OCI-LY7 (cell line): ENCODE measurements at regions not wholly inside any gene's neighbourhood (a gene's known extent, or its start where the extent isn't known, plus 50 kb on each side); places are given as distances from the start of the nearest gene placed in this dataset.

Experiments
- BruUV-seq: library from RNA; stranded (reverse); fragments of 400-500 nt; replicated peaks from 2 replicates; lab custom pipeline; 2021; lab: Mats Ljungman, UMichigan
- CTCF ChIA-PET: fragments of 300-600 bp; sonication (Branson Sonifier 250); formaldehyde crosslinking; loops from one replicate; lab custom pipeline; 2022; ENCODE audit warnings: antibody characterized with exemption; ENCODE audit not compliant: unreplicated experiment; lab: Charles Lee
- POLR2A ChIA-PET: fragments of 300-600 bp; sonication (Branson Sonifier 250); formaldehyde crosslinking; loops from one replicate; lab custom pipeline; 2022; ENCODE audit warnings: antibody characterized with exemption; lab: Charles Lee
- DNase-seq: peaks from one replicate; pipeline ENCODE4 v3.0.0-alpha.2; 2015; ENCODE audit warnings: low spot score
- H2AFZ ChIP-seq: fragments of 200-600 bp; sonication (generic), shearing (Covaris generic); 2 replicates; pipeline ENCODE4 v1.6.1; 2014; ENCODE audit warnings: mild to moderate bottlenecking, antibody characterized with exemption, low read length, moderate library complexity
- H3K27ac ChIP-seq: fragments of 200-600 bp; sonication (generic); 2 replicates; pipeline ENCODE4 v1.5.1; 2014; ENCODE audit warnings: mixed run types, low read depth, mild to moderate bottlenecking, moderate library complexity, low read length, inconsistent platforms; ENCODE audit not compliant: poor library complexity, severe bottlenecking
- H3K36me3 ChIP-seq: fragments of 200-600 bp; sonication (generic); 2 replicates; pipeline ENCODE4 v1.6.1; 2014; ENCODE audit warnings: mild to moderate bottlenecking, antibody characterized with exemption, low read length, moderate library complexity, mixed read lengths; ENCODE audit not compliant: insufficient read depth
- H3K4me1 ChIP-seq: fragments of 200-600 bp; sonication (generic); 2 replicates; pipeline ENCODE4 v1.5.1; 2014; ENCODE audit warnings: mild to moderate bottlenecking, low read length; ENCODE audit not compliant: insufficient read depth, poor library complexity, severe bottlenecking
- H3K4me2 ChIP-seq: fragments of 200-600 bp; sonication (generic); 2 replicates; pipeline ENCODE4 v1.6.1; 2014; ENCODE audit warnings: mild to moderate bottlenecking, low read length
- H3K4me3 ChIP-seq: fragments of 200-600 bp; sonication (generic); 2 replicates; pipeline ENCODE4 v1.5.1; 2014; ENCODE audit warnings: mild to moderate bottlenecking, low read depth, low read length; ENCODE audit not compliant: poor library complexity, severe bottlenecking
- H3K79me2 ChIP-seq: fragments of 200-600 bp; sonication (generic); 2 replicates; pipeline ENCODE4 v1.6.1; 2016; ENCODE audit warnings: low read depth, mild to moderate bottlenecking, low read length, moderate library complexity, mixed read lengths; ENCODE audit not compliant: insufficient read depth
- H3K9me2 ChIP-seq: fragments of 200-600 bp; sonication (generic); 2 replicates; pipeline ENCODE4 v1.6.1; 2016; ENCODE audit warnings: mild to moderate bottlenecking, low read length, mixed read lengths; ENCODE audit not compliant: insufficient read depth
- H3K9me3 ChIP-seq: fragments of 200-600 bp; sonication (generic); 2 replicates; pipeline ENCODE4 v1.6.1; 2014; ENCODE audit warnings: mild to moderate bottlenecking, mixed run types, low read length, mixed read lengths
- H4K20me1 ChIP-seq: fragments of 200-600 bp; sonication (generic); 2 replicates; pipeline ENCODE4 v1.6.1; 2014; ENCODE audit warnings: mild to moderate bottlenecking, antibody characterized with exemption, low read length, moderate library complexity, mixed read lengths; ENCODE audit not compliant: insufficient read depth
- EZH2phosphoT487 ChIP-seq: fragments of 200-600 bp; sonication (generic); IDR thresholded peaks from 2 replicates; pipeline ENCODE4 v1.6.1; 2018; ENCODE audit warnings: low read depth, borderline replicate concordance, mild to moderate bottlenecking, mixed run types, antibody characterized with exemption, low read length, moderate library complexity, mixed read lengths
- intact Hi-C: fragments of 100-400 bp; cut with micrococcal nuclease; formaldehyde crosslinking; loops from one replicate; pipeline ENCODE4 v1.10.0; 2022; ENCODE audit not compliant: unreplicated experiment
- TF ChIP-seq, protein P1 (sequence below): fragments of 200-600 bp; sonication (generic); conservative IDR thresholded peaks from 2 replicates; pipeline ENCODE4 v1.5.1; 2014; ENCODE audit warnings: mild to moderate bottlenecking, antibody characterized with exemption, low read length, moderate library complexity, mixed read lengths

DNA sequence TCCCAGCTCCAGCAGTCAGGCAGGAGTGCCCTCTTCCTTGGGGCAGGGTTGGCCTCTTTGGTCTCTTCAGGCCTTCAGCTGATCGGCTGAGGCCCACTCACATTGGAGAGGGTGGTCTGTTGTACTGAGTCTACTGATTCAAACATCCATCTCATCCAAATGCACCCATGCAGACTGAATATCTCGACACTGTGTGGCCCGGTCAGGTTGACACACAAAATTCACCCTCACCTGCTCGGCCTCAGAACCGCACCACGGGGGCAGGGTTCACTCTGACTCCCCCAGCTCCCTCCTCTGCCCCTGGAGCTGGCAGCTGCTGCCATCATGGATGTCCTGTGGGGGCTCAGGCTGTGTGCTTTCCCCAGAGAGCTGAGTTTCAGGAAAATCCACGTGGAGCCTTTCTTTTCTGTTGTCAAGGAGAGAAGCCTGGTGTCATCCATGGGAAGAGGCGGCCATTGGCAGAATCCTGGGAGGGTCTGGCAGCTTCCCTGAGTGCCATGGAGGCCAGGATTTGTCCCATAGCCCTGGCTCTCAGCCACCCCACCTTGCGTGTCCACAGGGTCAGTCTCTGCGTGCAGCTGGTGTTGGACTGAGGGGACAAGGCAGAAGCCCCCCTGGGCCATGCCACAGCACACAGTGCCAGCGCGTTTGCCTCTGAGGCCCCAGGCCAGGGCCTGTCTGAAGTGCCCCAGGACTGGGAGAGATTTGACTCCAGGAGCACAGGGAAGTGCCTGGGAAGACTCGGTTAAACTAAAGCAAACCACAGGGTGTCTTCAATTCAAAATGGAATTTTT lies 114.1 kb downstream of the ERMARD start:
- CTCF ChIA-PET = interaction anchor here (0.7 kb wide), 1 partner anchor 34 kb away, joined by 3 read pairs; no protein-coding TSS in a partner anchor
- TF ChIP-seq, protein P1, sequence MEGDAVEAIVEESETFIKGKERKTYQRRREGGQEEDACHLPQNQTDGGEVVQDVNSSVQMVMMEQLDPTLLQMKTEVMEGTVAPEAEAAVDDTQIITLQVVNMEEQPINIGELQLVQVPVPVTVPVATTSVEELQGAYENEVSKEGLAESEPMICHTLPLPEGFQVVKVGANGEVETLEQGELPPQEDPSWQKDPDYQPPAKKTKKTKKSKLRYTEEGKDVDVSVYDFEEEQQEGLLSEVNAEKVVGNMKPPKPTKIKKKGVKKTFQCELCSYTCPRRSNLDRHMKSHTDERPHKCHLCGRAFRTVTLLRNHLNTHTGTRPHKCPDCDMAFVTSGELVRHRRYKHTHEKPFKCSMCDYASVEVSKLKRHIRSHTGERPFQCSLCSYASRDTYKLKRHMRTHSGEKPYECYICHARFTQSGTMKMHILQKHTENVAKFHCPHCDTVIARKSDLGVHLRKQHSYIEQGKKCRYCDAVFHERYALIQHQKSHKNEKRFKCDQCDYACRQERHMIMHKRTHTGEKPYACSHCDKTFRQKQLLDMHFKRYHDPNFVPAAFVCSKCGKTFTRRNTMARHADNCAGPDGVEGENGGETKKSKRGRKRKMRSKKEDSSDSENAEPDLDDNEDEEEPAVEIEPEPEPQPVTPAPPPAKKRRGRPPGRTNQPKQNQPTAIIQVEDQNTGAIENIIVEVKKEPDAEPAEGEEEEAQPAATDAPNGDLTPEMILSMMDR = no peak
- no peak for TF ChIP-seq EZH2phosphoT487
- Histone ChIP-seq H3K4me1 (peaks cover 48% of the 10 kb centered on the region), H3K27ac (peak overlapping the region; percentile 31), H3K4me2 (no peak overlapping the region), H3K9me2 (no peaks in the 10 kb centered on the region), H3K79me2 (no peaks in the 10 kb centered on the region), H4K20me1 (no peaks in the 10 kb centered on the region), H3K4me3 (no peak overlapping the region), H3K9me3 (no peaks in the 10 kb centered on the region; the same call in 1 of the 2 replicates), H3K36me3 (no peaks in the 10 kb centered on the region), H2AFZ (no peak overlapping the region)
- POLR2A ChIA-PET = interaction anchor here (0.8 to 1.2 kb wide), 2 partner anchors 16 to 94 kb away, joined by 3 read pairs; no protein-coding TSS in a partner anchor
- DNase-seq = no peak
- no TSS peak for BruUV-seq
- intact Hi-C loops = loop anchor here (2.0 kb wide), 1 partner anchor 93 kb away; no protein-coding TSS in a partner anchor

DNA sequence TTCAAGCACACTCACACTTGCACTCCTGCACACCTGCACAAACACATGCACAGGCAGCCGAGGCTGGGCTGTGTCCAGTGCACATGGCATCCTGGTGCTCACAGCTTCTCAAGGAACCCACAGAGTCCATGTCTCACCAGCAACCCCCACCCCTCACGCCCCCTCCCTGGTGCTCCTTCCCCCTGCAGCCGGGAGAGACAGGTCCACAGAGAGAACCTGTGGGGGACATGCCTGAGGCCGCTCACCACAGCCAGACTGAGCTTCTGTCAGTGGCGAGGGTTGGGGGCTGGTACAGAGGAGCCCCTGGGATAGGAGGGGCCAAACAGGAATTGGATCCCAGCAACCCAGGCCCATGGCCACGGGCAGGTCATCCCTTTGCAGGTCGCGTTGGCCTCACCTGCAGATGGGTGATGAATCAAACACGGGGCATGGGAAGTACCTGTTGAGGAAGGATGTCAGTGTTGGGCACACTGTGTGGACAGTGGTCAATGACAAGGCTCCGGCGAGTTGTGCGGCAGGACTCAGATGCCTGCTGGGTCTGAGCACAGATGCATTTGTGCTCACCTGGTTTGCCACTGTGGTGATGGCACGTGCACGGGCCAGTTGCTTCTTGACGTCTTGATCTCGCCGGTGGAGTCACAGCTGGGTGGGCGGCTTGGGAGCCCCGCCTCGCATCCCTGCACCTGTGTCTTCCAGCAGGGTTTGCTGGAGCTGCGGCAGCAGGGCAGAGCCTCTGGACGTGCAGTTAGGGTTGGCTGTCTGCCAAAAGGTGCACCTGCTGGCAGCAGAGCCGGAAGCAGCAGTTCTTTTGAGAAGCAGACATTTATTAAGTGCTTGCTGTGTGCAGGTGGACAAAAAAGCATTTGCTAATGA lies 113.0 kb downstream of the ERMARD start:
- no peak for TF ChIP-seq EZH2phosphoT487
- ChIA-PET CTCF (interaction anchor here (1.0 kb wide), 1 partner anchor 74 kb away, joined by 3 read pairs; no protein-coding TSS in a partner anchor), POLR2A (interaction anchor here (0.6 to 1.2 kb wide), 2 partner anchors 15 to 239 kb away, joined by 3 read pairs; no protein-coding TSS in a partner anchor)
- H2AFZ ChIP-seq = no peak overlapping the region
- H3K79me2 ChIP-seq = no peaks in the 10 kb centered on the region
- no TSS peak for BruUV-seq
- no peak overlapping the region for H3K4me3 ChIP-seq
- peak overlapping the region; percentile 47 for H3K27ac ChIP-seq
- peaks cover 55% of the 10 kb centered on the region for H3K4me1 ChIP-seq
- H4K20me1 ChIP-seq = no peaks in the 10 kb centered on the region
- H3K36me3 ChIP-seq = no peaks in the 10 kb centered on the region
- no peaks in the 10 kb centered on the region for H3K9me3 ChIP-seq
- peak; percentile 87 for DNase-seq
- peak overlapping the region; percentile 35 for H3K4me2 ChIP-seq
- no peaks in the 10 kb centered on the region for H3K9me2 ChIP-seq
- intact Hi-C loops = loop anchor here (2.0 kb wide), 1 partner anchor 94 kb away; no protein-coding TSS in a partner anchor

DNA sequence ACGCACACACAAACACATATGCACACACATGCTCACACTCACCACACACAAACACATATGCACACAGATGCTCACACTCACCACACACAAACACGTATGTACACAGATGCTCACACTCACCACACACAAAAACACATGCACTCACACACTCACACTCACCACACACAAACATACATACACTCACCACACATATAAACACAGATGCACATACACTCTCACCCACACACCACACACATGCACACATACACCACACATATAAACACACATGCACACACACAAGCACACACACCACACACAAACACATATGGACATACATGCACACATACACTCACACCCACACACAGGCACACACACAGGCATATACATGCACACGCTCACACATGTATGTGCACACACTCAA lies 112.3 kb downstream of the ERMARD start:
- peaks cover 55% of the 10 kb centered on the region for H3K4me1 ChIP-seq
- ChIA-PET CTCF (interaction anchor here (1.0 kb wide), 1 partner anchor 73 kb away, joined by 3 read pairs; no protein-coding TSS in a partner anchor), POLR2A (interaction anchor here (0.6 kb wide), 1 partner anchor 240 kb away, joined by 3 read pairs; no protein-coding TSS in a partner anchor)
- no peaks in the 10 kb centered on the region for H3K36me3 ChIP-seq
- intact Hi-C loops = loop anchor here (2.0 kb wide), 1 partner anchor 95 kb away; no protein-coding TSS in a partner anchor
- H3K4me3 ChIP-seq = no peak overlapping the region
- no peaks in the 10 kb centered on the region for H3K9me2 ChIP-seq
- H3K9me3 ChIP-seq = no peaks in the 10 kb centered on the region
- no peak overlapping the region for H2AFZ ChIP-seq
- H4K20me1 ChIP-seq = no peaks in the 10 kb centered on the region
- TF ChIP-seq EZH2phosphoT487 = no peak
- TF ChIP-seq, protein P1 = no peak
- no TSS peak for BruUV-seq
- H3K79me2 ChIP-seq = no peaks in the 10 kb centered on the region
- no peak for DNase-seq
- H3K4me2 ChIP-seq = peak overlapping the region; percentile 35; the same call in 1 of the 2 replicates
- no peak overlapping the region for H3K27ac ChIP-seq
